Dendritic cell treated with granulocyte-macrophage colony-stimulating factor and Interleukin-4, amounts not matched to agents 40 ng/mL and 50 ng/mL, for 4 days (primary cell): ENCODE measurements at regions not wholly inside any gene's neighbourhood (a gene's known extent, or its start where the extent isn't known, plus 50 kb on each side); places are given as distances from the start of the nearest gene placed in this dataset.
"Not testable (repeated sequence)": the region's sequence is repeated elsewhere in the genome, so short reads cannot be mapped to it uniquely, and the experiment has no call there.

ENCODE experiments used
- H3K27ac Mint-ChIP-seq: one replicate; pipeline ENCODE4 v1.8.0; 2022; ENCODE audit warnings: mild to moderate bottlenecking, mixed read lengths
- H3K27me3 Mint-ChIP-seq: one replicate; pipeline ENCODE4 v1.8.0; 2022; ENCODE audit warnings: mild to moderate bottlenecking, mixed read lengths
- H3K36me3 Mint-ChIP-seq: one replicate; pipeline ENCODE4 v1.8.0; 2022; ENCODE audit warnings: low read depth, mixed read lengths
- H3K4me1 Mint-ChIP-seq: one replicate; pipeline ENCODE4 v1.8.0; 2022; ENCODE audit warnings: low read depth, mixed read lengths
- H3K4me3 Mint-ChIP-seq: one replicate; pipeline ENCODE4 v1.8.0; 2022; ENCODE audit warnings: mild to moderate bottlenecking, moderate library complexity, mixed read lengths
- H3K9me3 Mint-ChIP-seq: one replicate; pipeline ENCODE4 v1.8.0; 2022; ENCODE audit warnings: mixed read lengths
- intact Hi-C: fragments of 100-400 bp; cut with micrococcal nuclease; formaldehyde crosslinking; loops from one replicate; pipeline ENCODE4 v1.15.0; 2022

DNA sequence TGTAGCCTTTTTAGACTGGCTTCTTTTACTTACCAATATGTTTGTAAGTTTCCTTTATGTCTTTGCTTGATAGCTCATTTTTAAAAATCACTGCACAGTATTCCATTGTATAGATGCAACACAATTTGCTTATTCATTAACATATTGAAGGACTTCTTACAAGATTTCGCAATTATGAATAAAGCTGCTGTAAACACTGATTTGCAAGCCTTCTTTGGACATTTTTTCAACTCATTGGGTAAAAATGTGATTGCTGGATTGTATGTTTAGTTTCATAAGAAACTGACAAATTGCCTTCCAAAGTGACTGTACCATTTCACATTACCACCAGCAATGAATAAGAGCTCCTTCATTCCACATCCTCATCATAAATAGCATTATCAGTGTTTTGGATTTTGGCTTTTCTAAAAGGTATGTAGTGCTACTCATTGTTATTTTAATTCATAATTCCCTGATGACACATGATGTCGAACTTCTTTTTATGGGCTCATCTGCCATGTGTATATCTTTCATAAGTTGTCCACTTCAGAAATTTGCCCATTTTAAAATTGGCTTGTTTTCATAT is 80.7 kb downstream of the TFAP2B start:
- Mint-ChIP-seq H3K27ac (no peak overlapping the region), H3K4me1 (no peaks in the 10 kb centered on the region), H3K27me3 (no peaks in the 10 kb centered on the region), H3K36me3 (no peaks in the 10 kb centered on the region), H3K4me3 (no peak overlapping the region), H3K9me3 (peaks cover 22% of the 10 kb centered on the region)
- intact Hi-C loops = no loop called here

DNA sequence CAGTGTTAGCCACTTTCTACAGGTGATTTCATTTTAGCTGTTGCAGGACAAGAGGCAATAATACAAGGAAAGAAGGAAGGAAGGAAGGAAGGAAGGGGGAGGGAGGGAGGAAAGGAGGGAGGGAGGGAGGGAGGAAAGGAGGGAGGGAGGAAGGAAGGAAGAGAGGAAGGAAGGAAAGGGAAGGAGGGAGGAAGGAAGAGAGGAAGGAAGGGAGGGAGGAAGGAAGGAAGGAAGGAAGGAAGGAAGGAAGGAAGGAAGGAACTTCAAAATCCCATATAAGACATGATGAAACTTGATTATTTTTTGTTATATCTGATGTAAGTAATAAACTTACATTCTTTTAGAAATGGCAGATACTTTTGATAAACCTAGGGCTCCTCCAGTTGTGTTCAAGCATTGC is 83.6 kb downstream of the TFAP2B start:
- no peaks in the 10 kb centered on the region for H3K36me3 Mint-ChIP-seq
- H3K4me3 Mint-ChIP-seq = no peak overlapping the region
- no peaks in the 10 kb centered on the region for H3K4me1 Mint-ChIP-seq
- intact Hi-C loops = no loop called here
- H3K27ac Mint-ChIP-seq = no peak overlapping the region
- no peaks in the 10 kb centered on the region for H3K27me3 Mint-ChIP-seq
- peaks cover 13% of the 10 kb centered on the region for H3K9me3 Mint-ChIP-seq

DNA sequence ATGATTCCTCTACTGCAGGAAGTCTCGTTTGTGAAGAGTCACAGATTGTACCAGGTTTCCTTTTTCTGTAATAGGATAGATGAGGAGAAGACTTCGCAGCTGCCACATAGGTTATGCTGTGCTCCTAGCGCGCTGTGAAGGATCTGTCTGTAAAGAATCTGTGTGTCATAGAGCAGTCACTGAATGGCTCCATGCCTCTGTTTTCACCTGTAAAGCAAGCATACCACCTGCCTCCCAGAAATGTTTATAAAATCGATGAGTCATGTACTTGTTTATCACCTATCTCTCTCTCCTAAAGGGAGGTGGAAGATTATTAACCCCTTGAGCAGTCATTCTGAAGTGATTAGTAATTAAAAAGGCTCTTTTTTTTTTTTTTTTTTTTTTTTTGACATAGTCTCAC is 86.6 kb downstream of the TFAP2B start:
- H3K27me3 Mint-ChIP-seq = no peaks in the 10 kb centered on the region
- no peak overlapping the region for H3K4me3 Mint-ChIP-seq
- H3K36me3 Mint-ChIP-seq = no peaks in the 10 kb centered on the region
- intact Hi-C loops = no loop called here
- H3K27ac Mint-ChIP-seq = no peak overlapping the region
- H3K9me3 Mint-ChIP-seq = peaks cover 13% of the 10 kb centered on the region
- no peaks in the 10 kb centered on the region for H3K4me1 Mint-ChIP-seq

DNA sequence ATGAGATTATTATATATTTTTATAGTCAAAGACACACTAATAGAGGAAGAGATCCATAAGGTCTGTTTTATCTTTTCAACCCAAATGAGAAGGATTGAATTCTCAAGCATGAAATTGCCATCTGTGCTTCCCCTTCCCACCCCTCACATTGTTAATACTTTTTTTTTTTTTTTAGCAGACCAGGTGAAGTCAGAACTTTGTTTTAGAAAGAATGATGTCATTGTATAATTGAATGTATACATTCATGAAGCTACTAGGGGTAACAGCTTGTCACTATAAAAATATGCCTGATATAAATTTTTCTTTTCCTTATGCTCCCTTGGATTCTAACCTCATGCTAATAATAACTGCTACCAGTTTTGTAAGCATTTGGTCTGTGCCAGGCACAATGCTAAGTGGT is 88.9 kb downstream of the TFAP2B start:
- no peak overlapping the region for H3K27ac Mint-ChIP-seq
- no peaks in the 10 kb centered on the region for H3K27me3 Mint-ChIP-seq
- intact Hi-C loops = no loop called here
- no peak overlapping the region for H3K4me3 Mint-ChIP-seq
- H3K4me1 Mint-ChIP-seq = no peaks in the 10 kb centered on the region
- no peaks in the 10 kb centered on the region for H3K36me3 Mint-ChIP-seq
- H3K9me3 Mint-ChIP-seq = peaks cover 13% of the 10 kb centered on the region

DNA sequence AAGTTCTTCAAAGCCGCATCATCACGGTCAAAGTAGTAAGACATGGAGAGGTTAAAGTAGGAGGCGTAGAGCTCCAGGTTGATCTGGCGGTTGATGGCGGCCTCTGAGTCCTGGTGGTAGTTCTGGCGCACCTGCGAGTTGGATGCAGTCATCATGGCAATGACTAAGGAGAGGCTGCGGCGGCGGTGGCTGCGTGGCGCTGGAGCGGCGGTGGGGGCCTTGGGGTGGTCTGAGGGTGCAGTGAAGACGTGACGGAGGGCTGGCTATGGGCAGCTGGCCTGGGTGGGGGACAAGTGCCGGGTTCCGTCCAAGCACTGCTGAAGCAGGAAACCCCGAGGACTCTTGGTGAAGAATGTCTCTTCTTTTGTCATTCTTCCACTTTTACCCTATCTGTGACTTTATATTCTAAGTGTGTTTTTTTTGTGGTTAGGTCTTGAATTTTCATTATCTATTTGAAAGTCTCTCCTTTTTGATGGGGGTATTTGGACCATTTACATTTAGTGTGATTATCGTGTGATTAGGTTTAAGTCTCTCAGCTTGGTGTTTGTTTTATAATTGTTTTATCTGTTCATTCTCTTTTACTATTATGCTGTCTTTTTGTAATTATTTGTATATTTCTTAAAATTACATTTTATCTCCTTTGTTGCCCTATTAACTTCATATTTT is 94.6 kb downstream of the TFAP2B start:
- Mint-ChIP-seq H3K9me3 (peaks cover 18% of the 10 kb centered on the region), H3K4me1 (no peaks in the 10 kb centered on the region), H3K4me3 (no peak overlapping the region), H3K27me3 (no peaks in the 10 kb centered on the region), H3K27ac (no peak overlapping the region), H3K36me3 (no peaks in the 10 kb centered on the region)
- intact Hi-C loops = no loop called here

DNA sequence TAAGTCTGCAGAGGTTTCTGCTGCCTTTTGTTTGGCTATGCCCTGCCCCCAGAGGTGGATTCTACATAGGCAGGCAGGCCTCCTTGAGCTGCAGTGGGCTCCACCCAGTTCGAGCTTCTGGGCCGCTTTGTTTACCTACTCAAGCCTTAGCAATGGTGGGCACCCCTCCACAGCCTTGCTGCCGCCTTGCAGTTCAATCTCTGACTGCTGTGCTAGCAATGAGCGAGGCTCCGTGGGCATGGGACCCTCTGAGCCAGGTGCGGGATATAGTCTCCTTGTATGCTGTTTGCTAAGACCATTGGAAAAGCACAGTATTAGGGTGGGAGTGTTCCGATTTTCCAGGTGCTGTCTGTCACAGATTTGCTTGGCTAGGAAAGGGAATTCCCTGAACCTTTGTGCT is 102.7 kb downstream of the TFAP2B start:
- H3K27ac Mint-ChIP-seq, H3K27me3 Mint-ChIP-seq, H3K36me3 Mint-ChIP-seq, H3K4me1 Mint-ChIP-seq, H3K4me3 Mint-ChIP-seq, intact Hi-C loops: not testable (repeated sequence)
- H3K9me3 Mint-ChIP-seq = peaks cover 22% of the 10 kb centered on the region

DNA sequence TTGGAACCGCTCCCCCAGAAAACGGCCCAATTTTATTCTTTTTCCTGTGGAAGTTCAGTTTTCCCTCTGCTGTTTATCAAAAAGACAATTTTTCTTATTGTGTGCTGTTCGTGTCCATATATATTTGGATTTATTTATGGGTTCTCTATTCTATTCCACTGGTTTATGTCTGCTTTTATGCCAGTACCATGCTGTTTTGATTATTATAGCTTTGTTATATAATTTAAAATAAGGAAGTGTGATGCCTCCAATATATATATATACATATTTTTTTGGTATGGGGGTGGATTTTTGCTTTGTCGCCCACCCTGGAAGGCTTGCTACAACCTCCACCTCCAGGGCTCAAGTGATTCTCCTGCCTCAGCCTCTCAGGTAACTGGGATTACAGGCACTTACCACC is 103.3 kb downstream of the TFAP2B start:
- H3K27me3 Mint-ChIP-seq = no peaks in the 10 kb centered on the region
- H3K27ac Mint-ChIP-seq = no peak overlapping the region
- peaks cover 22% of the 10 kb centered on the region for H3K9me3 Mint-ChIP-seq
- H3K4me3 Mint-ChIP-seq = no peak overlapping the region
- no peaks in the 10 kb centered on the region for H3K4me1 Mint-ChIP-seq
- no peaks in the 10 kb centered on the region for H3K36me3 Mint-ChIP-seq
- intact Hi-C loops = no loop called here

DNA sequence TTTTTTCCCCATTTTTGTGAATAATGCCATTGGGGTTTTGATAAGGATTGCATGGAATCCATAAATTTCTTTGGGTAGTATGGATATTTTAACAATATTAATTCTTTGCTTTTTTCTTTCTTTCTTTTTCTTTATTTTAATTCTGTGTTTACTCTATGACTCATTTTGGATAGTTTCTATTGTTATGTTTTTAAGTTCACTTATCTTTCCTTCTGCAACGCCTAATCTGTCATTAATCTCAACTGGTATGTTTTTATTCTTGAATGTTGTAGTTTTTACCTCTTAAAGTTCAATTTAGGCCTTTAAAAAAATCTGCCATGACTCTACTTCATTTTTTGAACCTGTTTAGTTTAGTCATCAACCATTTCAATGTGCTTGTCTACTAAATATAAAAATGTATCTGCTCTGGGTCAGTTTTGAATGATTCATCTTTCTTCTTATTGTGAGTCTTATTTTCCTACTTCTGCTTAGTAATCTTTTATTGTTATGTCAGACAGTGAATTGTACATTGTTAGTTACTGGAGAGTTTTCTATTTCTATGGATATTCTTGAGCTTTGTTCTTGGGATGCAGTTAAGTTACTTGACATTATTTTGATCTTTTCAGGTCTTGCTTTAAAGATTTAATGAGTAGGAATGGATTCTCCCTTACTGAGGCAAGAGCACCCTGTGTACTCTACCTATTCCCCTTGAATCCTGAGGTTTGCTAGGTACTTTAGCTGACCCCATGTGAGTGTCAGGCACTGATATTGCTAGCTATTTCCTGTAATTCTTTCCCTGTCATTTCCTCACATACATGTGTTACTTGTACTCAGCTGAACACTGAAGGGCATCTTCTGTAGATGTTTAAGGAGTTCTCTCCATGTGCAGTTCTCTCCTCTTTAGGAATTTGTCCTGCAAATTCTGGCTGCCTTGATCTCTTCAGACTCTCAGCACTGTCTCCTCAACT is 104.2 kb downstream of the TFAP2B start:
- no peak overlapping the region for H3K27ac Mint-ChIP-seq
- no peaks in the 10 kb centered on the region for H3K36me3 Mint-ChIP-seq
- no peaks in the 10 kb centered on the region for H3K27me3 Mint-ChIP-seq
- no peak overlapping the region for H3K4me3 Mint-ChIP-seq
- H3K9me3 Mint-ChIP-seq = peaks cover 22% of the 10 kb centered on the region
- intact Hi-C loops = no loop called here
- H3K4me1 Mint-ChIP-seq = no peaks in the 10 kb centered on the region

DNA sequence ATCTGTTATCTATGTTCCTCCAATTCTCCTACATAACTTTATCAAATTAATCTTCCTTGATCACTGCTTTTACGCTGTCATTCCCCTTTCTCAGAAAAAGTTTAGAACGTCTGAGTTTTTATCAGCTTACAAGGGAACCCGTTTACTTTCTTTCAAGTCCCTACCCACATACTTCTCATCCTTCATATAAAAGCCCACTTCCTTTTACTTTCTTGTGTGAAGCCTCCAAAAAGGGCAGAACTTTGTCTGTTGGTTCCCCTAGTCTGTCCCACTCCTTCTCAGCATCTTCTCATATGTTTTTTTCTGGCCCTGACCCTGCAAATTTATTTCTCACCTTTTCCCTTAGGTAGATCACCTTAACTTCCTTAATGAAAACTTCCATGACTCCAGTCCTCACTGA is 106.1 kb downstream of the TFAP2B start:
- Mint-ChIP-seq H3K4me3 (no peak overlapping the region), H3K27ac (no peak overlapping the region), H3K27me3 (no peaks in the 10 kb centered on the region), H3K9me3 (peaks cover 22% of the 10 kb centered on the region), H3K36me3 (no peaks in the 10 kb centered on the region), H3K4me1 (no peaks in the 10 kb centered on the region)
- intact Hi-C loops = no loop called here

DNA sequence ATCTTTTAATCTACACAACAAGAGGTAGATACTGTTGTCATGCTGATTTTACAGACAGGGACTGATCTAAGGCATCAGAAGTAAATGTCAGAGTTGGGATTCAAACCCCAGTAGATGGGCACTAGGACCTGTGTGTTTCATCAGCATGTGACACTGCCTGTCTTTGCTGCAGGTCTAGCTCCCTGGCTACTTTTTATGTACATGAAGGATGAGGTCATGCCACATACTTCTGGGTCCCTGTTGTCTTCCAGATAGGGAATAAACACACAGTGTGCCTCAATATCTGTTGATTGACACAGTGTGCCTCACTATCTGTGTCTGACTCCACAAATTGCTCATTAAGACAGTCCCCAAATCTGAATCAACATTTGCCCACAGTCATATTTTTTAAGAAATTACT is 106.9 kb downstream of the TFAP2B start:
- H3K9me3 Mint-ChIP-seq = peaks cover 22% of the 10 kb centered on the region
- intact Hi-C loops = no loop called here

DNA sequence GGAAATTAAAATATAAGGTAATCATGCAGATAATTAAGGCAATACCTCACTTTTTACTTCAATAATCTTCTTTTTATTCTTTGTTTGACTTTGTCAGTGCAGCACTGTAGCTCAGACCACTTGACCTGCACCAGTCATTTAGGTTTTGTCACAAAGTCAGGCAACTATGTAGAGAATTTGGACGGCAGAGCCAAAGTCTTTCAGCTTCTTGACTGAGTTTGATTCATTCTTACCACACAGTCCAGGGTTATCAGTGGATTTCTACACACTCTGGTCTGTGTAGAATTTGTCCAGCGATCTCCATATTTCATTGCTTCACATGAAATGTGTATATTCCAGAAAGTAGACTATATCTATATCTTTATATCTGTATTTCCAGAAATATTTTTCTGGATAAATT is 107.3 kb downstream of the TFAP2B start:
- H3K4me3 Mint-ChIP-seq = no peak overlapping the region
- no peaks in the 10 kb centered on the region for H3K4me1 Mint-ChIP-seq
- peaks cover 19% of the 10 kb centered on the region for H3K9me3 Mint-ChIP-seq
- no peaks in the 10 kb centered on the region for H3K36me3 Mint-ChIP-seq
- H3K27ac Mint-ChIP-seq = no peak overlapping the region
- intact Hi-C loops = no loop called here
- no peaks in the 10 kb centered on the region for H3K27me3 Mint-ChIP-seq

More for the DNA sequence above, 106.9 kb downstream of the TFAP2B start:
- no peaks in the 10 kb centered on the region for H3K36me3 Mint-ChIP-seq
- H3K4me1 Mint-ChIP-seq = no peaks in the 10 kb centered on the region
- H3K27me3 Mint-ChIP-seq = no peaks in the 10 kb centered on the region
- no peak overlapping the region for H3K4me3 Mint-ChIP-seq
- H3K27ac Mint-ChIP-seq = no peak overlapping the region

DNA sequence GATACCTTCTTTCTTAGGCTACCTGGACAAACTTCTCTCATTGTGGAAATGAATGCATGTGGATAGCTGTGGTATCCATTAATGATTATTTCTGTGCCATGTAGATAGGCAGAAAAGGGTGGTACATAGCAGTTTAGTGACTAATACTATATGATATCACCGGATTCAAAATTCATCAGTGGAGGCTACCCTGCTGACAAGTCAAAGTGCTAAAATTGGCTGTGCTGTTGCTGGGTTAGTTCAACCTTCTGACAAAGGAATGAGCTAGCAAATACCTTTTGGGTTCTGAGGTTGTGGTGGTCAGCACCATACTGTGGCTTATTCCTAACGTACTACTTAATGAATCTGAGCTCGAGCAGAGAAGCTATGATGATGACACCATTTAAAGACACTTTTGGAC is 109.1 kb downstream of the TFAP2B start:
- Mint-ChIP-seq H3K9me3 (peaks cover 3% of the 10 kb centered on the region), H3K4me1 (no peaks in the 10 kb centered on the region), H3K27ac (no peak overlapping the region), H3K4me3 (no peak overlapping the region), H3K36me3 (no peaks in the 10 kb centered on the region), H3K27me3 (no peaks in the 10 kb centered on the region)
- intact Hi-C loops = no loop called here

DNA sequence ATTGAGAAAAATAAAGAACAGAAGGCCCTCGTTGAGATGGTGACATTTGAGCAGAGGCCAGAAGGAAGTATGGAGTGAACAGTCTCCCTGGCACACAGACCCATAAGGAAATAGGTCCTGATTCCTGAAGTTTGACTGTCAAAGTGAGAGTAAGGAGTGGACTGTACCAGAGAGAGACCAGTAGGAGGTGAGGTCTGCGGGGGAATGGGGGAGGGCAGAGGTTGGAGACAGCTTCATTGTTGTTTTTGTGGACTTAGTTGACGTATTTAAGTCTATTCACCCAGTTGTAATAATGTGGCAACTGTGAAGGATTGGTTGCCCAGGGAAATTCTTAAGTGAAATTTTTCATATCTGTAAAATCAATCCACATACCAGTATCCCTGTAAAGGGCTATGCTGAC is 110.7 kb downstream of the TFAP2B start:
- Mint-ChIP-seq H3K4me3 (no peak overlapping the region), H3K27ac (no peak overlapping the region), H3K36me3 (no peaks in the 10 kb centered on the region), H3K27me3 (no peaks in the 10 kb centered on the region), H3K4me1 (no peaks in the 10 kb centered on the region), H3K9me3 (no peaks in the 10 kb centered on the region)
- intact Hi-C loops = no loop called here

DNA sequence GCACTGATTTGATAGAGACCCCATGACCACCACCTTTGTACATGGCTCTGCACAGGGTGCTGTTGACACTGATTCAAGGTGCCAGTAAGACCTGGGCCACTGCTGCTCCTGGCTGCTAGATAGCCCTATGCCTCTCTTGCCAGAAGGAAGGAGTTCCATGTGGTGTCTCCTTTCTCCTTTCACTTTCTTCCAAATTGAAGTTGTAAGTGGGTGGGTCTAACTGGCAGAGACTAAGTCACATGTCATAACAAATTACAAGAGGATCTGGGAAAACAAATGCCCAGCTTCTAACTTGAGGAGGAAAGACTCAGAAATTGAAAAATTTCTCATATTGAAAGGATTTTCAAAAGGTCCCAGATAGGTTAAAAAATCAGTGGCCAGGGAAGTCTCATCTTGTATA is 116.8 kb downstream of the TFAP2B start:
- H3K36me3 Mint-ChIP-seq = no peaks in the 10 kb centered on the region
- H3K4me1 Mint-ChIP-seq = peaks cover 14% of the 10 kb centered on the region
- no peak overlapping the region for H3K27ac Mint-ChIP-seq
- H3K9me3 Mint-ChIP-seq = no peaks in the 10 kb centered on the region
- H3K4me3 Mint-ChIP-seq = no peak overlapping the region
- intact Hi-C loops = no loop called here
- no peaks in the 10 kb centered on the region for H3K27me3 Mint-ChIP-seq
